Upper lobe of left lung (tissue), 6 donors: ENCODE measurements at regions not wholly inside any gene's neighbourhood (a gene's known extent, or its start where the extent isn't known, plus 50 kb on each side); places are given as distances from the start of the nearest gene placed in this dataset.
A peak's percentile ranks its signal among the peaks of the same experiment; 100 is the strongest.

Experiments
- ATAC-seq, 2 donors: fragments of 200-7000 bp; cut with Tn5 transposase; one replicate each; pipeline ENCODE4 v1.9.1; 2022; ENCODE audit warnings: mild to moderate bottlenecking in 2 of 2, moderate library complexity in 2 of 2; ENCODE audit not compliant: low FRiP score in 2 of 2
- DNase-seq, 2 donors: peaks; one replicate each; pipeline ENCODE4 v3.0.0-alpha.2; 2019 to 2020
- H3K27ac ChIP-seq, 4 donors: fragments of 200-600 bp; sonication (generic); one replicate each; pipeline ENCODE4 v1.5.1; 2016 to 2019
- H3K27me3 ChIP-seq, 4 donors: fragments of 200-600 bp; sonication (generic); one replicate each; pipeline ENCODE4 v1.5.1; 2017 to 2019
- H3K36me3 ChIP-seq, 4 donors: fragments of 200-600 bp; sonication (generic); one replicate each; pipeline ENCODE4 v1.5.1; 2016 to 2019
- H3K4me1 ChIP-seq, 4 donors: fragments of 200-600 bp; sonication (generic); one replicate each; pipeline ENCODE4 v1.5.1; 2018 to 2019
- H3K4me3 ChIP-seq, 4 donors: fragments of 200-600 bp; sonication (generic); one replicate each; pipeline ENCODE4 v1.5.1; 2017 to 2019; ENCODE audit warnings: mild to moderate bottlenecking in 2 of 4, moderate library complexity in 1 of 4
- H3K9me3 ChIP-seq, 4 donors: fragments of 200-600 bp; sonication (generic); one replicate each; pipeline ENCODE4 v1.5.1; 2018 to 2019
- CTCF ChIP-seq, 6 experiments: fragments of 450-650 bp in 4 of 6; fragments of 200-600 bp in 2 of 6; sonication (generic) in 2 of 6; IDR thresholded peaks; one replicate each; pipeline ENCODE4 v1.5.1; 2016 to 2019; ENCODE audit warnings: antibody characterized with exemption in 6 of 6
- EP300 ChIP-seq, 4 donors: sonication (generic); formaldehyde crosslinking; IDR thresholded peaks; one replicate each; pipeline ENCODE4 v1.5.1; 2017; ENCODE audit warnings: antibody characterized with exemption in 4 of 4, control low read depth in 2 of 4
- POLR2A ChIP-seq, 4 donors: fragments of 450-650 bp; IDR thresholded peaks; one replicate each; pipeline ENCODE4 v1.5.1; 2016 to 2017; ENCODE audit warnings: antibody characterized with exemption in 4 of 4, mild to moderate bottlenecking in 2 of 4
- POLR2AphosphoS5 ChIP-seq, 2 donors: sonication (generic); formaldehyde crosslinking; IDR thresholded peaks; one replicate each; pipeline ENCODE4 v1.5.1; 2017; ENCODE audit warnings: antibody characterized with exemption in 2 of 2
- WGBS, 2 donors: methylation state at CpG; one replicate each; pipeline ENCODE4 v1.1.5; 2017 to 2018; 5-methylcytosine and 5-hydroxymethylcytosine counted together
- donor health status: DM: no; HTN: no; CAD: no; lungs with moderate emphysema.
- donor health status: DM: no; HTN: yes; CAD: no; lungs with severe emphysema.

- 78 to 83% methylated on average over 13 to 14 of the region's 14 CpGs for WGBS, 2 donors
Measured at GRCh38 chr14:104442631-104443390, 136.8 kb upstream of the C14orf180 start.

GRCh38 chr14:104443391-104444158, 136.0 kb upstream of the C14orf180 start:
- no peak overlapping the region for H3K27ac ChIP-seq
- DNase-seq, result peak; percentile 18 to 58

More at GRCh38 chr14:104442631-104443390, 136.8 kb upstream of the C14orf180 start:
- ATAC-seq (peak in 1 of 2 donors; percentile 15), DNase-seq (peak in 1 of 2 donors; percentile 17)
- Histone ChIP-seq H3K36me3 (no peaks in the 10 kb centered on the region), H3K27me3 (no peaks in the 10 kb centered on the region), H3K9me3 (no peaks in the 10 kb centered on the region), H3K27ac (no peak overlapping the region), H3K4me3 (no peak overlapping the region), H3K4me1 (no peaks in the 10 kb centered on the region)
- TF ChIP-seq POLR2A (IDR thresholded peaks at IDR 0.05), result no peak
- TF ChIP-seq CTCF (IDR thresholded peaks at IDR 0.05), result no peak
- no peak for TF ChIP-seq POLR2AphosphoS5 (IDR thresholded peaks at IDR 0.05)
- no peak for TF ChIP-seq EP300 (IDR thresholded peaks at IDR 0.05)

GRCh38 chr14:104444159-104445030, 135.2 kb upstream of the C14orf180 start:
- no peaks in the 10 kb centered on the region for H3K4me1 ChIP-seq
- DNase-seq (peak in 1 of 2 donors; percentile 7), ATAC-seq (peak in 1 of 2 donors; percentile 37)
- TF ChIP-seq EP300 (IDR thresholded peaks at IDR 0.05) (no peak), CTCF (IDR thresholded peaks at IDR 0.05) (no peak), POLR2A (IDR thresholded peaks at IDR 0.05) (no peak), POLR2AphosphoS5 (IDR thresholded peaks at IDR 0.05) (no peak)
- no peaks in the 10 kb centered on the region for H3K27me3 ChIP-seq
- H3K9me3 ChIP-seq, result peaks cover 0 to 10% (median 4%) of the 10 kb centered on the region in 4 donors
- no peak overlapping the region for H3K4me3 ChIP-seq
- WGBS, 2 donors, result 90 to 95% methylated on average over 10 of the region's 10 CpGs
- H3K36me3 ChIP-seq, result no peaks in the 10 kb centered on the region
- H3K27ac ChIP-seq, result no peak overlapping the region

More at GRCh38 chr14:104443391-104444158, 136.0 kb upstream of the C14orf180 start:
- H3K4me1 ChIP-seq, result no peaks in the 10 kb centered on the region
- no peak for TF ChIP-seq POLR2A (IDR thresholded peaks at IDR 0.05)
- H3K36me3 ChIP-seq, result no peaks in the 10 kb centered on the region
- H3K4me3 ChIP-seq, result no peak overlapping the region
- peaks cover 0 to 2% (median under 1%) of the 10 kb centered on the region in 4 donors for H3K9me3 ChIP-seq
- peak in 1 of 2 donors; percentile 4 for ATAC-seq
- no peaks in the 10 kb centered on the region for H3K27me3 ChIP-seq
- 63 to 72% methylated on average over 6 to 13 of the region's 13 CpGs for WGBS, 2 donors

GRCh38 chr14:104445086-104445485, 134.5 kb upstream of the C14orf180 start:
- H3K4me1 ChIP-seq, result no peaks in the 10 kb centered on the region
- no peaks in the 10 kb centered on the region for H3K27me3 ChIP-seq
- H3K9me3 ChIP-seq, result peaks cover 0 to 10% (median 4%) of the 10 kb centered on the region in 4 donors
- TF ChIP-seq POLR2A (IDR thresholded peaks at IDR 0.05) (no peak), EP300 (IDR thresholded peaks at IDR 0.05) (no peak), POLR2AphosphoS5 (IDR thresholded peaks at IDR 0.05) (no peak), CTCF (IDR thresholded peaks at IDR 0.05) (no peak)
- H3K27ac ChIP-seq, result no peak overlapping the region
- DNase-seq (peak in 1 of 2 donors; percentile 17), ATAC-seq (no peak)
- H3K4me3 ChIP-seq, result no peak overlapping the region
- H3K36me3 ChIP-seq, result no peaks in the 10 kb centered on the region
- WGBS, 2 donors, result 80 to 88% methylated on average over 2 of the region's 2 CpGs
